Central memory CD4-positive, alpha-beta T cell (primary cell): ENCODE measurements at regions not wholly inside any gene's neighbourhood (a gene's known extent, or its start where the extent isn't known, plus 50 kb on each side); places are given as distances from the start of the nearest gene placed in this dataset.

Experiments
- DNase-seq: peaks from one replicate; pipeline ENCODE4 v3.0.0; 2022

- DNase-seq, result no peak
Observed at GRCh38 chr1:185495898-185496297, 178.9 kb upstream of the IVNS1ABP start.

DNA sequence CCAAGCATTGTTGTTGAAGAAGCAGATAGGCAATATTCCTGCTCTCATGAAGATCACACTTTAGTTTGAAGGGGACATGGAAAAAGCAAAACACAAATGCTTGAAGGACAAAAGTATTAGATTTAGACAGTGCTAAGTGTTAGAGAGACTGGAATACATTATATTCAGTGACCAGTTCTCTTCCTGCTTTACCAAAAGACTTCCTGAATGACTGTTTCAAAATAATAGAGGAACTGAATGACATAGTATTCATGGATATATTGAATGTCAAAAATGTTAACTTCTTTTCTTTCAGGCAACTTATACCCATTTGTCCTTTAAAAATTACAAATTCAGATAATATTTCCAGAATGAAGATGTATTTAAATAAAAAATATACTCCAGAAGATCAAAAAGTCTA is 178.0 kb upstream of the IVNS1ABP start:
- no peak for DNase-seq

GRCh38 chr1:185492089-185492825 is 175.2 kb upstream of the IVNS1ABP start:
- no peak for DNase-seq

DNA sequence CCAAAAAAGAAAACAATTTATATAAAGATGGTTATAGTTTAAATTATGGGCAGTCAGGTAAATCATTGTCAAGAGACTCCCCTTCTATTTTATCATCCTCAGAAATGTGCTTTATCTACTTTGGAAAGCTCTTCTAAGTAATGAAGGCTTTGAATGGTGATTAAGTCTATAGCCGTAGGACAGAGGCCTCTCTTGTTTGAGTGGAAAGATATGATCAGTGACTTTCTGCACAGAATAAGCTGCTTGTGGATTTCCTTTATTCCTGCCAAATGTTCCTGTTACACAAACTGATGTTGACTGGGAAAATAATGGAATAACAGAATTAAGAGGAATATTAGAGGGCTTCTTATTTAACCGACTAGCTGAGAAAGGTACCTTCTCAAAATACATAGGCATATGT is 174.6 kb upstream of the IVNS1ABP start:
- DNase-seq, result no peak

GRCh38 chr1:185490924-185491323 is 173.9 kb upstream of the IVNS1ABP start:
- no peak for DNase-seq

DNA sequence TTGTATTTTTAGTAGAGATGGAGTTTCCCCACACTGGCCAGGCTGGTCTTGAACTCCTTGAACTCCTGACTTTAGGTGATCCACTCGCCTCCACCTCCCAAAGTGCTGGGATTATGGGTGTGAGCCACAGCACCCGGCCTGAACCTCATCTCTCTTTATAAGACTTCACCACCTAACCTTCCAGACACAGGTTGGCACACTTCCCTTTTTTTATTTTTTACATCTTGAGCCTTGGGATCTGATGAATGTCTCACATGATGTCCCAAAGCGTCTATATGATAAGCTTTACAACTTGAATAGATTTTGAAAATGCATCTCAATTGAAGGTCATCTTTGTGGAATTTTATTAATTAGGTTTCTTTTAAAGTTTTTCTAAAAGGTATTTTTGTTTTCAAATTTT is 172.4 kb upstream of the IVNS1ABP start:
- DNase-seq, result no peak

DNA sequence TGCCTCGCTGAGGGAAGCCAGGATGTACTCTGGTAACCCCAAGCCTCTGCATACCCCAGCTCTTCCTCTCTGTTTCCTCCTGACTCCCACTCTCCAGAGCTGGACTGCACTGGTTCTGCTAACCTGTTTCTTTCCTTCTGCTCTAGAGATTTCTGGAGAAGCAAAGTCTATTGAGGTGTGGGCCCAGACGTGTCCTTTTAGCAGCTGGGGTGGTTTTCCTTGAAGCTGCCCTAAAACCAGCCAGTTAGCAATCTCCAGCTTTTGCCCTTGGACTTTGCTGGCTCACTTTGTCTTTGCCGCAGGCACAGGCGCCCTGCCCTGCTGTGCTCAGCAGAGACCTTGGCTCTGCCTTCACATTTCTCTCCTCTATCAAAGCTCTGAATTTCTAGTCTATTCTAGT is 171.8 kb upstream of the IVNS1ABP start:
- no peak for DNase-seq

GRCh38 chr1:185487936-185488335 is 170.9 kb upstream of the IVNS1ABP start:
- DNase-seq, result no peak

- DNase-seq, result no peak
Observed at GRCh38 chr1:185487026-185487425, 170.0 kb upstream of the IVNS1ABP start.

DNA sequence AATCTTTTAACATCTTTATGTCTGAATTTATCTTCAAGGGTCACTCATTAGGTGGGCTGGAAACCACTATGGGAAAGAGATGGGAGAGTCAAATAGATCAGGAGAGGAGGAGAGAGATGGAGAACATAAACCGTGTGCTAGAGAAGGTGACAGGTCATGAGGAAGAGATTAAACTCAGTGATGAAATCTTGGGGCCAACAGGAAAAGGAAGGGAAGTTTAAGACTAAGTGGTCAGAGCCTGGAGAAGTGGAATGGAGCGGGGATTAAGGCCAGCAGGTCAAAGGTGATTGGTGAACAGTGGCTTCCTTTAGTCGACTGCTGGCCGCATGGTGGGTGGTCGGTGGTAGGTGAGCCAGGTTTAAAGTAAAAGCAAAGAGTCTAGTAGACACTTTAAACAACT is 169.3 kb upstream of the IVNS1ABP start:
- DNase-seq, result no peak

DNA sequence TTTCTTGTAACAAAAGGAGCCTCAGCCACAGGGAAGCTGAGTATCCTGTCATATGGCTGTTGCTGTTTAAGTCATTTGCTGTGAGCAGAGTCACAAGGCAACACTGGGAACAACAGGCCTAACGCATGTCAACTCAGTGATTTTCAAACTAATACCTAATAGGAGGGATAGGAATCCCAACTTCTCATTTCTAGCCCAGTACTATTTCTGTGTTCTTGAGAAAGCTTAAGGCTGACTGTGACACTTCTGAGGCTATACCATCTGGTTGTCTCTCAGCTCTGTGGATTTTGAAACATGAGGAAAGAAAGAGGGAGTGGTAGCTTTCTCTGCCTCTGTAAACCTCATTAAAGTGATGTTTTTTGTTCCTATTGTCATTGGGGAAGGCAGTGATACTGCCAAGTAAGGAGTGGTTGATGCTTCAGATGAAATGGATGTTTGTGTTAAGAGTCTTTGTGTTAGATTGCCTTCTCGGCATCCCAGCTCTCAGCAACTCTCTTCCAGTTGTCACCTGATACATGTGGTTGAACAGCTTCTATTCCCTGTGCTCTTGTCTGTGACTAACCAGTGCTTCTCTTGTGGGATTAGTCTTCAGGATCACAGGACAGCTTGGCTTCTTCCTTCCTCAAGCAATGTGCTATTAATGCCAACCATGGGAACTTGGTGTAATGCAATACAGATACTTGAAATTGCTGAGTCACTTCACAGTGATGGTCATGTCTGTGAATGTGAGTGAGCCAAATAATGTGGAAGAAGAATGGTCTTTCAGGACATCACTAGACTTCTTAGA is 166.8 kb upstream of the IVNS1ABP start:
- DNase-seq, result no peak

GRCh38 chr1:185483217-185483616 is 166.2 kb upstream of the IVNS1ABP start:
- no peak for DNase-seq

- DNase-seq, result no peak
Observed at GRCh38 chr1:185480545-185480944, 163.5 kb upstream of the IVNS1ABP start.

DNA sequence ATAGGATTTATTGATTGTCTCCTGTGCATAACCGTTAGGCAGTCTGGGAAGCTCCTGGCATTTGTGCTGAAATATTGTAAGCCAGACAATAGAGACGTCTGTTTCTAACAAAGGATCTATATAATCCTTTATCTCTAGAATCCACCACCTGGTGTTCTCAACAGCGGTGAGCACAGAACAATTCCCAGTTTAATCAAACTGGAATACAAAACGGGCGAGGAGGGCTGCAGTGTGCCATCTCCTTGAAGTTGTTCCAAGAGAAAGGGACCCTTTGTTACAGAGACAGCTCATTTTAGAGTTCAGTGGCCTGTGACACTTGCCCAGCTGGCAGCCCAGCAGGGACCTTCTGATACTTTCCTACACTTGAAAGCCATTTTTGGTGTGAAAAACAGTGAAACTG is 162.8 kb upstream of the IVNS1ABP start:
- no peak for DNase-seq

DNA sequence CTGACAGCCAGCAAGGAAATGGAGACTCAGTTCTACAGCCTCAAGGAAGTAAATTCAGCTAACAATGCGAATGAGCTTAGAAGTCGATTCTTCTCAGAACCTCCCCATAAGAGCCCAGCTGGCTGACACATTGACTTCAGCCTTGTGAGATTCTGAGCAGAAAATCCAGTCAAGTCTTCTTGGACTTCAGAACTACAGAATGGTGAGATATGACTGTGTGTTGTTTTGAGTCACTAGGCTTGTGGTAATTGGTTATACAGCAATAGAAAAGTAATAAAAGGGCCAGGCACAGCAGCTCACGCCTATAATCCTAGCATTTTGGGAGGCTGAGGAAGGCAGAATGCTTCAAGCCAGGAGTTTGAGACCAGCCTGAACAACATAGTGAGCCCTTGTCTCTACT is 161.8 kb upstream of the IVNS1ABP start:
- DNase-seq, result no peak

DNA sequence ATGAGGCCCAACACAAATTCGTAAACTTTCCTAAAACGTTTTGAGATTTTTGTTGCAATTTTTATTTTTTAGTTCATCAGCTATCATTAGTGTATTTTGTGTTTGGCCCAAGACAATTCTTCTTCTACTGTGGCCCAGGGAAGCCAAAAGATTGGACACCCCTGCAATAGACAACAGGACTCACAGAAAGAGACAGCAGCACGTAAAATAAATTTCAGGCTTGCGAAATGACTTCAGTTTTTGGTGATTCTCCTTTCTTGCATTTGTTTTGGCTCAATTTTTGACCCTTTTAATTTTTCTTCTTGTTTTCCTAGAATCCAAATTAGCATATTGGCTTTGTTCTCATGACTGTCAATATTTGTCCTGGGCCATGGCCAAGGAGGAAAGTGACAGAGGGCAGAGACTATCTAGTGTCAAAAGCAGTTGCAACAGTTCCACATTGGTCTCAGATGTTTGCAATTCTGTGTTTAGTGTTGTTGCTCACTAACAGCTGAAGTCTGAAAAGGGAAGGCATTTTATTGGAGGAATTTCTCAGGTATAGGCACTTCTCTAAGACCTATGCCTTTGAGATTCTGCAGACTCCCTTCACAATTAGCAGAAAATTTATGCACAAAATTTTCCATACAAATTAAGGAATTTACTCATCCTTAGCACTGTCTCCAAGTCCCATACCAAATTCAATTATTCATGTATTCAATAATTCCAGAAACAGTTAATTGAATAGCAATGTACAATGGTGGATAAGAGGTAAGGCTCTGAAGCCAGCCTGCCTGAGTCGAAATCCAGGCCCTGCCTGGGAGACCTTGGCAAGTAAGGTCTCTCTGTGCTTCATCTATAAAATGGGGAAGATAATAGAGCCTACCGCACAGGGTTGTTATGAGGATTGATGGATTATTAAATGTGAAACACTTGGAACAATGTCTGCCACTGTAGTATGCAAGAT is 160.9 kb upstream of the IVNS1ABP start:
- no peak for DNase-seq

- DNase-seq, result peak; percentile 20
Observed at GRCh38 chr1:185474440-185475149, 157.6 kb upstream of the IVNS1ABP start.

- DNase-seq, result no peak
Observed at GRCh38 chr1:185473186-185473585, 156.1 kb upstream of the IVNS1ABP start.

DNA sequence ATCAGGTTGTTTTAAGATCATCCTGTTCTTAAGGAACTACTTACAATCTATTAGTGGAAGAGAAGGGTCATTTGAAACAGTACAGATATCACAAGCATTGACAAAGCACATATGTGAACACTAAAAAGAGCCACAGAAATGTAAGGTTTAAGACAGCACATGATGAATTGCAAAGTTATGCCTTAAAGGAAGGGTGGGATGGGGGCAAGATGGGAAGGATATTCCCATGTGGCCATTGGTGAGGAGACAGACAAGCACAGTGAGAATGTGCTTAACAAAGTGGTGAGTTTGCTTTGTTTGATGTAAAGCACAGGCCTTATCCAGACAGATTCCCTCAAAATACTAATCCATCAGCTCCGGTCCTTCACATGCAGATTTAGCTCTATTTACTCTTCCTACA is 151.6 kb upstream of the IVNS1ABP start:
- DNase-seq, result no peak

DNA sequence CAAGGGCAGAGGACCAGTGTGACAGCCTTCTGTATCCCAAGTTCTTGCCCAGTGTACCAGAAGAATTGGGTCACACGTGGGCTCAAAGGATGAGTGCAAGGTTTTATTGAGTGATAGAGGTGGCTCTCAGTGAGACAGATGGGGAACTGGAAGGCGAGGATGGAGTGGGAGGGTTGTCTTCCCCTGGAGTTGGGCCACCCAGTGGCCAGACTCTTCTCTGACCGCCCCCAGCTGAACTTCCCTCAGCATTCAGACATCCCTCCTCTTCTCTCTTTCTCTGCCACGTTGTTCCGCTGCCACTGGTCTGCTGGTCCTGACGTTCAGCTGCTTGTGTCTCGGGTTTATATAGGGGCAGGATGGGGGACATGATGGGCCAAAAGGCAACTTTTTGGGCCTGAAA is 150.1 kb upstream of the IVNS1ABP start:
- no peak for DNase-seq

DNA sequence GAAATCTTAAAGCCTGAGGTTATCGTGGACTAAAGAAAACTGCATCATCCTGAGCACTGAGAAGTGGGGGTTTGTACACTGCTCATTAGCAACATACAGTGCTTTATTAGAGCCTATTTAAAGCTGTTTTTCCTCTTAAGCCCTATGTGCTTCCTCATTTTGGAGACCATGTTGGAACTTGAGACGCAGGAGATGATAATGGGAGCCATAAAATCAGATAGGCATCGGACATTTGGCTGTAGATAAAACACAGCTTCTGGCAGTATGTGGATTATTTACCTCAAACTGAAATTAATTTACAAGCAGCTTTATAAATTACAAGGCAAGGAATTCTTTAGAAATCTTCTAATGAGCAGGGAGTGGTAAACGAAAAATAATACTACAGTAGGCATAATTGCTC is 147.7 kb upstream of the IVNS1ABP start:
- DNase-seq, result no peak

DNA sequence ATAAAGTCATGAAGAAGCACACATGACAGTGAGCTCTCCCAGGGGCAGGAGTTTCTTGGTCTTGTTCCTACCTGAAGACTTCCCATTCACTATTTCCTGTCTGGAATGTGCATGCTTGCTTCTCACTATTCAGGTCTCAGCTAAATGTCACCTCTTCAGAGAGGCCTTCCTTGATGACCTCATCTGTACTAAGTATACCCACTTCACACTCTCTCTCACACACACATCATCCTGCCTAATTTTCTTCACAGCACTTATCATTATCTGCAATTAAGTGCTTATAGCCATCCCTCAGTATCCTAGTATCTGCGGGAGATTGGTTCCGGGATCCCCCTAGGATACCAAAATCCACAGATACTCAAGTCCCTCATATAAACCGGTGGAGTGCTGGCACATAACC is 146.4 kb upstream of the IVNS1ABP start:
- DNase-seq, result no peak

GRCh38 chr1:185463011-185463410 is 146.0 kb upstream of the IVNS1ABP start:
- no peak for DNase-seq
